H1 (cell line): ENCODE measurements at regions not wholly inside any gene's neighbourhood (a gene's known extent, or its start where the extent isn't known, plus 50 kb on each side); places are given as distances from the start of the nearest gene placed in this dataset.

Experiments
- CTCF ChIA-PET: fragments of 300-600 bp; sonication (Branson Sonifier 250); formaldehyde crosslinking; loops from one replicate; lab custom pipeline; 2021; ENCODE audit not compliant: partially characterized antibody; lab: Charles Lee
- POLR2A ChIA-PET: fragments of 300-600 bp; sonication (Branson Sonifier 250); formaldehyde crosslinking; loops from one replicate; lab custom pipeline; 2021; ENCODE audit warnings: inconsistent platforms; ENCODE audit not compliant: partially characterized antibody; lab: Charles Lee
- DNase-seq, 2 experiments: peaks; one replicate each; pipeline versions ENCODE4 v3.0.0 to v3.0.0-alpha.2; 2010 to 2022; ENCODE audit warnings: low spot score in 2 of 2, low read depth in 1 of 2, mixed read lengths in 1 of 2
- FAIRE-seq: peaks from 2 replicates; lab custom pipeline; 2011; peaks lifted over from hg19 to GRCh38; lab: Jason Lieb, UNC
- H2AFZ ChIP-seq: 2 replicates; pipeline ENCODE4 v1.8.1; 2012; ENCODE audit warnings: low read length, inconsistent platforms
- H2AK5ac ChIP-seq: 2 replicates; pipeline ENCODE4 v1.6.1; 2013; ENCODE audit warnings: low read depth, low read length
- H2BK120ac ChIP-seq: replicated peaks from 2 replicates; pipeline ENCODE3; 2013; ENCODE audit warnings: low read depth, low read length, inconsistent platforms
- H2BK12ac ChIP-seq: 2 replicates; pipeline ENCODE4 v1.6.1; 2013; ENCODE audit warnings: low read depth, low read length
- H2BK15ac ChIP-seq: 2 replicates; pipeline ENCODE4 v1.6.1; 2013; ENCODE audit warnings: low read length
- H2BK20ac ChIP-seq: 2 replicates; pipeline ENCODE4 v1.6.1; 2013; ENCODE audit warnings: low read length
- H2BK5ac ChIP-seq: 2 replicates; pipeline ENCODE4 v1.6.1; 2013; ENCODE audit warnings: low read depth, low read length
- H3K14ac ChIP-seq: 2 replicates; pipeline ENCODE4 v1.6.1; 2013; ENCODE audit warnings: inconsistent platforms; ENCODE audit not compliant: insufficient read length
- H3K18ac ChIP-seq: 2 replicates; pipeline ENCODE4 v1.6.1; 2013; ENCODE audit warnings: low read length; ENCODE audit errors: extremely low read depth
- H3K23ac ChIP-seq: 2 replicates; pipeline ENCODE4 v1.6.1; 2013; ENCODE audit warnings: inconsistent platforms; ENCODE audit not compliant: insufficient read length
- H3K23me2 ChIP-seq: 2 replicates; pipeline ENCODE4 v1.6.1; 2013; ENCODE audit warnings: low read depth, low read length
- H3K27ac ChIP-seq: 2 replicates; pipeline ENCODE4 v1.6.1; 2011; ENCODE audit warnings: low read depth, low read length, inconsistent platforms
- H3K27me3 ChIP-seq, 4 experiments: replicated peaks in 1 of 4; 1 replicate in 1 of 4; 2 replicates in 3 of 4; pipeline versions ENCODE4 v1.6.1 to v1.8.1; 2011 to 2013; ENCODE audit warnings: low read length in 3 of 4, mild to moderate bottlenecking in 3 of 4, inconsistent platforms in 2 of 4, mixed read lengths in 2 of 4, moderate library complexity in 1 of 4; ENCODE audit not compliant: control insufficient read depth in 3 of 4, insufficient read depth in 3 of 4; ENCODE audit errors: extremely low read depth in 1 of 4
- H3K36me3 ChIP-seq, 4 experiments: 2 replicates each; pipeline versions ENCODE4 v1.6.1 to v1.8.1; 2011 to 2013; ENCODE audit warnings: mild to moderate bottlenecking in 4 of 4, low read length in 3 of 4, moderate library complexity in 2 of 4, control low read depth in 1 of 4, inconsistent platforms in 1 of 4; ENCODE audit not compliant: insufficient read depth in 4 of 4, control insufficient read depth in 2 of 4
- H3K4ac ChIP-seq: replicated peaks from 2 replicates; pipeline ENCODE3; 2013; ENCODE audit warnings: low read length, low read depth, mixed read lengths, inconsistent platforms; ENCODE audit not compliant: insufficient read length
- H3K4me1 ChIP-seq, 4 experiments: replicated peaks in 1 of 4; 1 replicate in 1 of 4; 2 replicates in 3 of 4; pipeline versions ENCODE4 v1.6.1 to v1.8.1; 2011 to 2013; ENCODE audit warnings: low read length in 3 of 4, inconsistent platforms in 2 of 4, mixed read lengths in 1 of 4; ENCODE audit not compliant: insufficient read depth in 4 of 4, control insufficient read depth in 3 of 4
- H3K4me2 ChIP-seq, 2 experiments: 2 replicates each; pipeline versions ENCODE4 v1.6.1 to v1.8.1; 2011 to 2013; ENCODE audit warnings: low read depth in 2 of 2, low read length in 2 of 2, control low read depth in 1 of 2, inconsistent platforms in 1 of 2, mild to moderate bottlenecking in 1 of 2; ENCODE audit not compliant: insufficient read depth in 1 of 2
- H3K4me3 ChIP-seq, 4 experiments: fragments of 200-600, 300-600 bp in 1 of 4; sonication (generic), shearing (Covaris generic), sonication (Bioruptor Twin) in 1 of 4; 2 replicates each; pipeline versions ENCODE4 v1.5.1 to v1.8.1; 2011 to 2016; ENCODE audit warnings: low read length in 4 of 4, low read depth in 3 of 4, control low read depth in 2 of 4, inconsistent platforms in 2 of 4, mild to moderate bottlenecking in 2 of 4, mixed read lengths in 1 of 4, moderate library complexity in 1 of 4; ENCODE audit not compliant: insufficient read depth in 2 of 4; ENCODE audit errors: extremely low read depth in 1 of 4
- H3K56ac ChIP-seq: replicated peaks from 2 replicates; pipeline ENCODE3; 2013; ENCODE audit warnings: low read depth, mild to moderate bottlenecking, mixed read lengths, low read length, inconsistent platforms; ENCODE audit not compliant: insufficient read length
- H3K79me1 ChIP-seq: 2 replicates; pipeline ENCODE4 v1.6.1; 2013; ENCODE audit warnings: low read depth, low read length, control low read depth
- H3K79me2 ChIP-seq, 2 experiments: 2 replicates each; pipeline versions ENCODE4 v1.6.1 to v1.8.1; 2012 to 2013; ENCODE audit warnings: low read length in 2 of 2, mild to moderate bottlenecking in 2 of 2, inconsistent platforms in 1 of 2; ENCODE audit not compliant: insufficient read depth in 2 of 2, control insufficient read depth in 1 of 2
- H3K9ac ChIP-seq, 4 experiments: replicated peaks in 1 of 4; 1 replicate in 1 of 4; 2 replicates in 3 of 4; pipeline versions ENCODE4 v1.6.1 to v1.8.1; 2011 to 2013; ENCODE audit warnings: low read depth in 3 of 4, low read length in 3 of 4, control low read depth in 2 of 4, mild to moderate bottlenecking in 2 of 4, moderate library complexity in 2 of 4, inconsistent platforms in 1 of 4; ENCODE audit errors: extremely low read depth in 1 of 4
- H3K9me3 ChIP-seq, 2 experiments: 2 replicates each; pipeline versions ENCODE4 v1.6.1 to v1.8.1; 2012 to 2013; ENCODE audit warnings: mild to moderate bottlenecking in 2 of 2, moderate library complexity in 2 of 2, control low read depth in 1 of 2, inconsistent platforms in 1 of 2, low read depth in 1 of 2, low read length in 1 of 2, mixed read lengths in 1 of 2; ENCODE audit not compliant: insufficient read depth in 2 of 2
- H4K20me1 ChIP-seq, 2 experiments: replicated peaks in 1 of 2; 2 replicates each; pipeline versions ENCODE3 to v1.8.1; 2011 to 2013; ENCODE audit warnings: inconsistent platforms in 2 of 2, low read length in 2 of 2, mild to moderate bottlenecking in 1 of 2; ENCODE audit not compliant: insufficient read depth in 2 of 2, control insufficient read depth in 1 of 2
- H4K5ac ChIP-seq: 2 replicates; pipeline ENCODE4 v1.6.1; 2013; ENCODE audit warnings: low read length, low read depth, mixed read lengths, inconsistent platforms; ENCODE audit not compliant: insufficient read length
- H4K8ac ChIP-seq: 2 replicates; pipeline ENCODE4 v1.8.0; 2013; ENCODE audit warnings: mild to moderate bottlenecking, moderate library complexity, low read length, inconsistent platforms; ENCODE audit not compliant: insufficient read depth; ENCODE audit errors: extremely low read depth
- H4K91ac ChIP-seq: replicated peaks from 2 replicates; pipeline ENCODE3; 2013; ENCODE audit warnings: low read length, mixed read lengths, inconsistent platforms; ENCODE audit not compliant: insufficient read length
- EZH2 ChIP-seq: fragments of 200-600 bp; sonication (generic); IDR thresholded peaks from 2 replicates; pipeline ENCODE4 v1.7.1; 2012; ENCODE audit warnings: low read depth, mild to moderate bottlenecking, moderate library complexity, low read length, inconsistent platforms; ENCODE audit not compliant: severe bottlenecking
- RXRA ChIP-seq: IDR thresholded peaks from 2 replicates; pipeline ENCODE4 v1.6.1; 2011; ENCODE audit warnings: low read depth, mild to moderate bottlenecking, low read length, moderate library complexity; ENCODE audit not compliant: insufficient read depth
- TBP ChIP-seq: IDR thresholded peaks from 2 replicates; pipeline ENCODE4 v1.6.1; 2011; ENCODE audit warnings: low read depth, low read length, improper control_type of control experiment
- TCF12 ChIP-seq: IDR thresholded peaks from 2 replicates; pipeline ENCODE4 v1.6.1; 2011; ENCODE audit warnings: low read depth, mild to moderate bottlenecking, low read length
- USF2 ChIP-seq: IDR thresholded peaks from 2 replicates; pipeline ENCODE4 v1.6.1; 2011; ENCODE audit warnings: low read length, improper control_type of control experiment
- WGBS, 2 experiments: shearing (Covaris generic) in 1 of 2; methylation state at CpG; one replicate each; pipeline versions ENCODE4 v1.1.6 to v1.1.7; 2013 to 2015; ENCODE audit warnings: low lambda C conversion rate in 2 of 2, mixed read lengths in 2 of 2, inconsistent platforms in 1 of 2, low coverage in 1 of 2, missing lambda C conversion rate in 1 of 2; ENCODE audit not compliant: insufficient replicate concordance in 2 of 2, insufficient coverage in 1 of 2, insufficient read length in 1 of 2; ENCODE audit errors: extremely low coverage in 1 of 2, missing lambda C conversion rate in 1 of 2; 5-methylcytosine and 5-hydroxymethylcytosine counted together

GRCh38 chr10:30535677-30536076, 93.9 kb downstream of the LYZL2 start:
- no peaks in the 10 kb centered on the region for H3K36me3 ChIP-seq
- H3K14ac ChIP-seq, result no peak overlapping the region
- no peak overlapping the region for H3K4ac ChIP-seq
- no peaks in the 10 kb centered on the region for H3K23me2 ChIP-seq
- no peak overlapping the region for H2BK20ac ChIP-seq
- no peak overlapping the region for H2AFZ ChIP-seq
- no peak overlapping the region for H3K56ac ChIP-seq
- H2BK12ac ChIP-seq, result no peak overlapping the region
- H2AK5ac ChIP-seq, result no peak overlapping the region
- FAIRE-seq, result no peak
- no peak overlapping the region for H4K8ac ChIP-seq
- no peak for DNase-seq
- H2BK15ac ChIP-seq, result no peak overlapping the region
- H2BK120ac ChIP-seq, result no peak overlapping the region
- no peak overlapping the region for H3K9ac ChIP-seq
- H3K23ac ChIP-seq, result no peak overlapping the region
- peaks cover 0 to 9% (median under 1%) of the 10 kb centered on the region in 4 experiments; a peak in 2 of 7 replicates for H3K4me1 ChIP-seq
- no peaks in the 10 kb centered on the region for H4K20me1 ChIP-seq
- no peak overlapping the region for H4K5ac ChIP-seq
- H3K9me3 ChIP-seq, result no peaks in the 10 kb centered on the region
- WGBS, 2 experiments, result 95% methylated on average over 4 of the region's 4 CpGs; no CpG with 5 or more reads in 1 of the 2 experiments
- no peaks in the 10 kb centered on the region for H3K79me1 ChIP-seq
- no peaks in the 10 kb centered on the region for H3K79me2 ChIP-seq
- no peak overlapping the region for H3K27ac ChIP-seq
- no peak overlapping the region for H4K91ac ChIP-seq
- H3K4me2 ChIP-seq, result no peak overlapping the region
- H3K27me3 ChIP-seq, result no peaks in the 10 kb centered on the region
- no peak overlapping the region for H3K4me3 ChIP-seq
- H2BK5ac ChIP-seq, result no peak overlapping the region
- no peak overlapping the region for H3K18ac ChIP-seq
- CTCF ChIA-PET, result interaction anchor here (0.6 to 4.5 kb wide), 11 partner anchors 11 to 151 kb away, joined by 3 to 31 read pairs (median 6); no protein-coding TSS in a partner anchor
- POLR2A ChIA-PET, result no interaction called here
- TF ChIP-seq TBP, result no peak
- no peak for TF ChIP-seq RXRA
- TF ChIP-seq TCF12, result no peak
- no peak for TF ChIP-seq EZH2
- TF ChIP-seq USF2, result no peak
